HepG2 (cell line): ENCODE measurements at regions not wholly inside any gene's neighbourhood (a gene's known extent, or its start where the extent isn't known, plus 50 kb on each side); places are given as distances from the start of the nearest gene placed in this dataset.

Experiments
- ASH2L ChIP-seq: fragments of 300-600, 200-600 bp; sonication (generic); IDR thresholded peaks from 2 replicates; pipeline ENCODE4 v1.7.0; 2017; ENCODE audit warnings: low read depth, mild to moderate bottlenecking, moderate library complexity, mixed read lengths, low read length; ENCODE audit not compliant: insufficient read length
- ELF1 ChIP-seq: sonication (generic); formaldehyde crosslinking; IDR thresholded peaks from 2 replicates; pipeline ENCODE4 v1.4.0; 2020; ENCODE audit warnings: missing genetic modification reagents
- FOXC1 ChIP-seq: sonication (generic); formaldehyde crosslinking; IDR thresholded peaks from 2 replicates; pipeline ENCODE4 v1.8.0; 2022; ENCODE audit warnings: mild to moderate bottlenecking, missing genetic modification reagents, borderline replicate concordance
- FOXK1 ChIP-seq: sonication (generic); formaldehyde crosslinking; IDR thresholded peaks from 2 replicates; pipeline ENCODE4 v1.4.0; 2020; ENCODE audit warnings: low read depth, missing genetic modification reagents, borderline replicate concordance
- FOXK2 ChIP-seq: fragments of 450-650 bp; IDR thresholded peaks from 2 replicates; pipeline ENCODE4 v1.6.1; 2016
- FOXP1 ChIP-seq, 2 experiments: fragments of 450-650 bp in 1 of 2; IDR thresholded peaks; 2 replicates each; pipeline ENCODE4 v1.6.1; 2017 to 2018; ENCODE audit warnings: antibody characterized with exemption in 1 of 2
- HDAC1 ChIP-seq: sonication (generic); formaldehyde crosslinking; IDR thresholded peaks from 2 replicates; pipeline ENCODE4 v1.5.1; 2020; ENCODE audit warnings: mild to moderate bottlenecking, missing genetic modification reagents
- IRF2 ChIP-seq: IDR thresholded peaks from 2 replicates; pipeline ENCODE4 v1.6.1; 2018; ENCODE audit warnings: missing genetic modification reagents, missing compliant biosample characterization
- KAT8 ChIP-seq: IDR thresholded peaks from 2 replicates; pipeline ENCODE4 v1.6.1; 2016; ENCODE audit warnings: missing genetic modification reagents, missing compliant biosample characterization
- PHF8 ChIP-seq: sonication (generic); formaldehyde crosslinking; IDR thresholded peaks from 2 replicates; pipeline ENCODE4 v1.5.0; 2020; ENCODE audit warnings: missing genetic modification reagents
- RCOR2 ChIP-seq: IDR thresholded peaks from 2 replicates; pipeline ENCODE4 v1.6.1; 2016; ENCODE audit warnings: missing biosample characterization, missing genetic modification reagents
- RNF2 ChIP-seq: fragments of 450-650 bp; conservative IDR thresholded peaks from 2 replicates; pipeline ENCODE4 v1.6.1; 2016; ENCODE audit warnings: low read depth
- SOX5 ChIP-seq: IDR thresholded peaks from 2 replicates; pipeline ENCODE4 v1.6.1; 2016; ENCODE audit warnings: borderline replicate concordance
- YEATS2 ChIP-seq: sonication (generic); formaldehyde crosslinking; IDR thresholded peaks from 2 replicates; pipeline ENCODE4 v1.4.0; 2020; ENCODE audit warnings: missing genetic modification reagents, borderline replicate concordance
- ZMAT3 ChIP-seq: sonication (generic); formaldehyde crosslinking; conservative IDR thresholded peaks from 2 replicates; pipeline ENCODE4 v1.7.0; 2021; ENCODE audit warnings: missing genetic modification reagents
- ZNF263 ChIP-seq: sonication (generic); formaldehyde crosslinking; IDR thresholded peaks from 2 replicates; pipeline ENCODE4 v1.4.0; 2020; ENCODE audit warnings: missing genetic modification reagents
- ZSCAN9 ChIP-seq: IDR thresholded peaks from 2 replicates; pipeline ENCODE4 v1.6.1; 2016; ENCODE audit warnings: borderline replicate concordance
- TF ChIP-seq, protein P1 (sequence below): sonication (generic); formaldehyde crosslinking; IDR thresholded peaks from 2 replicates; pipeline ENCODE4; 2020; ENCODE audit warnings: missing genetic modification reagents, mild to moderate bottlenecking, borderline replicate concordance
- TF ChIP-seq, protein P2 (sequence below): sonication (generic); formaldehyde crosslinking; IDR thresholded peaks from 2 replicates; pipeline ENCODE4 v1.5.1; 2020; ENCODE audit warnings: mild to moderate bottlenecking, missing genetic modification reagents, borderline replicate concordance
- TF ChIP-seq, protein P3 (sequence below): sonication (generic); formaldehyde crosslinking; IDR thresholded peaks from 2 replicates; pipeline ENCODE4 v1.8.1; 2022; ENCODE audit warnings: mild to moderate bottlenecking, missing genetic modification reagents

DNA sequence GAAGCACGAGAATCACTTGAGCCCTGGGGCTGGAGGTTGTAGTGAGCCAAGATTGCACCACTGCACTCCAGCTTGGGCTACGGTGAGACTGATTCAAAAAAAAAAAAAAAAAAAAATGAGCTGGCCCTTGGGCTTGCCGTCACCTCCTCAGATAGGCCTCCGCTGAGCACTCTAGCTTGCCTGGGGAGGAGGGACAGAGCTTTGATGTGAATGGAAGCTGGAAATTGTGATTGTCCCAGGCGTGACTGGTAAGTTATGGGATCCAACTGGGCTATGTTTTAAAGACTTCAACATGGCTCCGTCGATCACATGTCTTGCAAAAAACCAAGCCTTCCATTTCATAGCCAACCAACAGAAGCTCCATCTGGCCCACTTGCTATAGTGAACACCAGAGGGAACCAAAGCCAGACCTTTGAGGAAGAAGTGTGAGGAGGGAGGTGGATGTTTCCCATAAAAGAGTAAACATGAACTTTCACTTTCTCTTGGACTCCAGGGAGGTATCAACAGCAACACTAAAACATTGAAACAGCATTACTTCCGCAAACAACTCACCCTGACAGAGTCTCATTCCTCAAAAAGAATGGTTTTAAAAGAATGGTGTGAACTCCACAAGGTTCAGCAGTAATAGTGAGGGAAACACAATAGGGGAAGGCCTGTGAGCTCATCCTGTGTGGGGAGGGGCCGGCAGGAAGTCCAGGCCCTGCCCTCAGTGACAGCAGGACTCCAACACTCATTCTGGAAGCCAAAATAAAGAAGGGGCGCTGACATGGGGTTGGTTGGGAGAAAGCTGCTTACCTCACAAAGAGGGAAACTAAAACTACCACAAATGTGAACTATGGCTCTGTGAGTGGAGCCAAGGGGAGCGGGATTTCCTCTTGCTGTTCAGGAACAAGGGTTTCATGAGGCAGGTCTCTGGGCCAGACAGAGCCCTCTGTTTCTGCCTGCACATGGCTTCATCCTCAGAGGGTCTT, 59.2 kb upstream of the IL12A start (continued):
- TF ChIP-seq IRF2 (CRISPR knock-in tag) (peak; percentile 99), RNF2 (peak; percentile 19; the same call in 1 of the 2 replicates), ZNF263 (CRISPR knock-in tag) (peak; percentile 80), HDAC1 (0 out of 2 replicates have a peak, but pooled peaks have one; percentile 51), FOXC1 (CRISPR knock-in tag) (no peak), PHF8 (peak; percentile 39; the same call in 1 of the 2 replicates), KAT8 (peak; percentile 90), YEATS2 (CRISPR knock-in tag) (peak; percentile 23; the same call in 1 of the 2 replicates), ASH2L (peak; percentile 21), SOX5 (CRISPR knock-in tag) (peak; percentile 22; the same call in 1 of the 2 replicates), ELF1 (CRISPR knock-in tag) (peak; percentile 71), ZMAT3 (no peak), FOXP1 (IDR thresholded peaks at IDR 0.05) (no peak), FOXP1 (CRISPR knock-in tag; IDR thresholded peaks at IDR 0.05) (peak; percentile 61), ZSCAN9 (0 out of 2 replicates have a peak, but pooled peaks have one; percentile 26), FOXK1 (CRISPR knock-in tag) (peak; percentile 86; the same call in 1 of the 2 replicates), FOXK2 (peak; percentile 93), RCOR2 (no peak)
- TF ChIP-seq, protein P1, sequence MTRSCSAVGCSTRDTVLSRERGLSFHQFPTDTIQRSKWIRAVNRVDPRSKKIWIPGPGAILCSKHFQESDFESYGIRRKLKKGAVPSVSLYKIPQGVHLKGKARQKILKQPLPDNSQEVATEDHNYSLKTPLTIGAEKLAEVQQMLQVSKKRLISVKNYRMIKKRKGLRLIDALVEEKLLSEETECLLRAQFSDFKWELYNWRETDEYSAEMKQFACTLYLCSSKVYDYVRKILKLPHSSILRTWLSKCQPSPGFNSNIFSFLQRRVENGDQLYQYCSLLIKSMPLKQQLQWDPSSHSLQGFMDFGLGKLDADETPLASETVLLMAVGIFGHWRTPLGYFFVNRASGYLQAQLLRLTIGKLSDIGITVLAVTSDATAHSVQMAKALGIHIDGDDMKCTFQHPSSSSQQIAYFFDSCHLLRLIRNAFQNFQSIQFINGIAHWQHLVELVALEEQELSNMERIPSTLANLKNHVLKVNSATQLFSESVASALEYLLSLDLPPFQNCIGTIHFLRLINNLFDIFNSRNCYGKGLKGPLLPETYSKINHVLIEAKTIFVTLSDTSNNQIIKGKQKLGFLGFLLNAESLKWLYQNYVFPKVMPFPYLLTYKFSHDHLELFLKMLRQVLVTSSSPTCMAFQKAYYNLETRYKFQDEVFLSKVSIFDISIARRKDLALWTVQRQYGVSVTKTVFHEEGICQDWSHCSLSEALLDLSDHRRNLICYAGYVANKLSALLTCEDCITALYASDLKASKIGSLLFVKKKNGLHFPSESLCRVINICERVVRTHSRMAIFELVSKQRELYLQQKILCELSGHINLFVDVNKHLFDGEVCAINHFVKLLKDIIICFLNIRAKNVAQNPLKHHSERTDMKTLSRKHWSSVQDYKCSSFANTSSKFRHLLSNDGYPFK, result peak; percentile 34; the same call in 1 of the 2 replicates
- TF ChIP-seq, protein P2, sequence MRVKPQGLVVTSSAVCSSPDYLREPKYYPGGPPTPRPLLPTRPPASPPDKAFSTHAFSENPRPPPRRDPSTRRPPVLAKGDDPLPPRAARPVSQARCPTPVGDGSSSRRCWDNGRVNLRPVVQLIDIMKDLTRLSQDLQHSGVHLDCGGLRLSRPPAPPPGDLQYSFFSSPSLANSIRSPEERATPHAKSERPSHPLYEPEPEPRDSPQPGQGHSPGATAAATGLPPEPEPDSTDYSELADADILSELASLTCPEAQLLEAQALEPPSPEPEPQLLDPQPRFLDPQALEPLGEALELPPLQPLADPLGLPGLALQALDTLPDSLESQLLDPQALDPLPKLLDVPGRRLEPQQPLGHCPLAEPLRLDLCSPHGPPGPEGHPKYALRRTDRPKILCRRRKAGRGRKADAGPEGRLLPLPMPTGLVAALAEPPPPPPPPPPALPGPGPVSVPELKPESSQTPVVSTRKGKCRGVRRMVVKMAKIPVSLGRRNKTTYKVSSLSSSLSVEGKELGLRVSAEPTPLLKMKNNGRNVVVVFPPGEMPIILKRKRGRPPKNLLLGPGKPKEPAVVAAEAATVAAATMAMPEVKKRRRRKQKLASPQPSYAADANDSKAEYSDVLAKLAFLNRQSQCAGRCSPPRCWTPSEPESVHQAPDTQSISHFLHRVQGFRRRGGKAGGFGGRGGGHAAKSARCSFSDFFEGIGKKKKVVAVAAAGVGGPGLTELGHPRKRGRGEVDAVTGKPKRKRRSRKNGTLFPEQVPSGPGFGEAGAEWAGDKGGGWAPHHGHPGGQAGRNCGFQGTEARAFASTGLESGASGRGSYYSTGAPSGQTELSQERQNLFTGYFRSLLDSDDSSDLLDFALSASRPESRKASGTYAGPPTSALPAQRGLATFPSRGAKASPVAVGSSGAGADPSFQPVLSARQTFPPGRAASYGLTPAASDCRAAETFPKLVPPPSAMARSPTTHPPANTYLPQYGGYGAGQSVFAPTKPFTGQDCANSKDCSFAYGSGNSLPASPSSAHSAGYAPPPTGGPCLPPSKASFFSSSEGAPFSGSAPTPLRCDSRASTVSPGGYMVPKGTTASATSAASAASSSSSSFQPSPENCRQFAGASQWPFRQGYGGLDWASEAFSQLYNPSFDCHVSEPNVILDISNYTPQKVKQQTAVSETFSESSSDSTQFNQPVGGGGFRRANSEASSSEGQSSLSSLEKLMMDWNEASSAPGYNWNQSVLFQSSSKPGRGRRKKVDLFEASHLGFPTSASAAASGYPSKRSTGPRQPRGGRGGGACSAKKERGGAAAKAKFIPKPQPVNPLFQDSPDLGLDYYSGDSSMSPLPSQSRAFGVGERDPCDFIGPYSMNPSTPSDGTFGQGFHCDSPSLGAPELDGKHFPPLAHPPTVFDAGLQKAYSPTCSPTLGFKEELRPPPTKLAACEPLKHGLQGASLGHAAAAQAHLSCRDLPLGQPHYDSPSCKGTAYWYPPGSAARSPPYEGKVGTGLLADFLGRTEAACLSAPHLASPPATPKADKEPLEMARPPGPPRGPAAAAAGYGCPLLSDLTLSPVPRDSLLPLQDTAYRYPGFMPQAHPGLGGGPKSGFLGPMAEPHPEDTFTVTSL (CRISPR knock-in tag), result peak; percentile 53; the same call in 1 of the 2 replicates
- TF ChIP-seq, protein P3, sequence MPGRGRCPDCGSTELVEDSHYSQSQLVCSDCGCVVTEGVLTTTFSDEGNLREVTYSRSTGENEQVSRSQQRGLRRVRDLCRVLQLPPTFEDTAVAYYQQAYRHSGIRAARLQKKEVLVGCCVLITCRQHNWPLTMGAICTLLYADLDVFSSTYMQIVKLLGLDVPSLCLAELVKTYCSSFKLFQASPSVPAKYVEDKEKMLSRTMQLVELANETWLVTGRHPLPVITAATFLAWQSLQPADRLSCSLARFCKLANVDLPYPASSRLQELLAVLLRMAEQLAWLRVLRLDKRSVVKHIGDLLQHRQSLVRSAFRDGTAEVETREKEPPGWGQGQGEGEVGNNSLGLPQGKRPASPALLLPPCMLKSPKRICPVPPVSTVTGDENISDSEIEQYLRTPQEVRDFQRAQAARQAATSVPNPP (CRISPR knock-in tag), result 0 out of 2 replicates have a peak, but pooled peaks have one; percentile 28
